ENCODE measurements at regions not wholly inside any gene's neighbourhood (a gene's known extent, or its start where the extent isn't known, plus 50 kb on each side); places are given as distances from the start of the nearest gene placed in this dataset.

GRCh38 chr2:35857498-35857897 lies 498.1 kb upstream of the CRIM1 start:
- TF ChIP-seq POLR2A (IDR thresholded peaks at IDR 0.05), result no peak
- TF ChIP-seq, protein P1, sequence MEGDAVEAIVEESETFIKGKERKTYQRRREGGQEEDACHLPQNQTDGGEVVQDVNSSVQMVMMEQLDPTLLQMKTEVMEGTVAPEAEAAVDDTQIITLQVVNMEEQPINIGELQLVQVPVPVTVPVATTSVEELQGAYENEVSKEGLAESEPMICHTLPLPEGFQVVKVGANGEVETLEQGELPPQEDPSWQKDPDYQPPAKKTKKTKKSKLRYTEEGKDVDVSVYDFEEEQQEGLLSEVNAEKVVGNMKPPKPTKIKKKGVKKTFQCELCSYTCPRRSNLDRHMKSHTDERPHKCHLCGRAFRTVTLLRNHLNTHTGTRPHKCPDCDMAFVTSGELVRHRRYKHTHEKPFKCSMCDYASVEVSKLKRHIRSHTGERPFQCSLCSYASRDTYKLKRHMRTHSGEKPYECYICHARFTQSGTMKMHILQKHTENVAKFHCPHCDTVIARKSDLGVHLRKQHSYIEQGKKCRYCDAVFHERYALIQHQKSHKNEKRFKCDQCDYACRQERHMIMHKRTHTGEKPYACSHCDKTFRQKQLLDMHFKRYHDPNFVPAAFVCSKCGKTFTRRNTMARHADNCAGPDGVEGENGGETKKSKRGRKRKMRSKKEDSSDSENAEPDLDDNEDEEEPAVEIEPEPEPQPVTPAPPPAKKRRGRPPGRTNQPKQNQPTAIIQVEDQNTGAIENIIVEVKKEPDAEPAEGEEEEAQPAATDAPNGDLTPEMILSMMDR (IDR thresholded peaks at IDR 0.05), result no peak
